Tibial nerve (tissue), 4 donors: ENCODE measurements at regions not wholly inside any gene's neighbourhood (a gene's known extent, or its start where the extent isn't known, plus 50 kb on each side); places are given as distances from the start of the nearest gene placed in this dataset.

Experiments
- CTCF ChIP-seq, 5 experiments: fragments of 200-600 bp in 3 of 5; fragments of 450-650 bp in 2 of 5; sonication (generic) in 3 of 5; IDR thresholded peaks; one replicate each; pipeline ENCODE4 v1.5.1; 2016 to 2019; ENCODE audit warnings: antibody characterized with exemption in 5 of 5, mild to moderate bottlenecking in 3 of 5, moderate library complexity in 2 of 5
- EP300 ChIP-seq, 2 donors: sonication (generic); formaldehyde crosslinking; IDR thresholded peaks; one replicate each; pipeline ENCODE4 v1.6.1; 2017; ENCODE audit warnings: antibody characterized with exemption in 2 of 2, mild to moderate bottlenecking in 1 of 2
- POLR2A ChIP-seq, 2 donors: fragments of 450-650 bp; IDR thresholded peaks; one replicate each; pipeline ENCODE4 v1.6.1; 2017; ENCODE audit warnings: antibody characterized with exemption in 2 of 2, mild to moderate bottlenecking in 2 of 2, moderate library complexity in 2 of 2

GRCh38 chr5:168075387-168075786 is 216.1 kb upstream of the WWC1 start:
- no peak for TF ChIP-seq CTCF (IDR thresholded peaks at IDR 0.05)
- no peak for TF ChIP-seq POLR2A (IDR thresholded peaks at IDR 0.05)
- no peak for TF ChIP-seq EP300 (IDR thresholded peaks at IDR 0.05)
